Ovary (tissue), 7 donors: ENCODE measurements at regions not wholly inside any gene's neighbourhood (a gene's known extent, or its start where the extent isn't known, plus 50 kb on each side); places are given as distances from the start of the nearest gene placed in this dataset.

Experiments
- DNase-seq, 5 donors: peaks; one replicate each; pipeline ENCODE4 v3.0.0-alpha.2; 2019 to 2020
- H3K27ac ChIP-seq, 2 donors: fragments of 200-600 bp; one replicate each; pipeline versions ENCODE4 v1.5.1 to v1.8.0; 2019 to 2022
- H3K27me3 ChIP-seq: fragments of 200-600 bp; one replicate; pipeline ENCODE4 v1.8.0; 2022
- H3K36me3 ChIP-seq: fragments of 200-600 bp; sonication (generic); one replicate; pipeline ENCODE4 v1.5.1; 2019
- H3K4me1 ChIP-seq: one replicate; pipeline ENCODE4 v1.8.1; 2013; ENCODE audit warnings: mild to moderate bottlenecking, moderate library complexity; ENCODE audit not compliant: insufficient read depth
- H3K4me3 ChIP-seq: fragments of 200-600 bp; sonication (generic); one replicate; pipeline ENCODE4 v1.5.1; 2017
- H3K9me3 ChIP-seq, 2 donors: fragments of 200-600 bp in 1 of 2; sonication (generic) in 1 of 2; one replicate each; pipeline versions ENCODE4 v1.5.1 to v1.8.1; 2013 to 2019; ENCODE audit warnings: mild to moderate bottlenecking in 1 of 2, moderate library complexity in 1 of 2
- CTCF ChIP-seq, 3 donors: fragments of 450-650 bp in 2 of 3; fragments of 200-600 bp in 1 of 3; IDR thresholded peaks; one replicate each; pipeline versions ENCODE4 v1.5.1 to v1.8.0; 2016 to 2022; ENCODE audit warnings: antibody characterized with exemption in 3 of 3, mild to moderate bottlenecking in 1 of 3
- EP300 ChIP-seq: sonication (generic); formaldehyde crosslinking; IDR thresholded peaks from one replicate; pipeline ENCODE4 v1.6.1; 2017; ENCODE audit warnings: antibody characterized with exemption
- POLR2A ChIP-seq: fragments of 450-650 bp; IDR thresholded peaks from one replicate; pipeline ENCODE4 v1.6.1; 2017; ENCODE audit warnings: antibody characterized with exemption, mild to moderate bottlenecking, moderate library complexity
- WGBS, 3 donors: extraction: QIAGEN DNeasy Blood & Tissue Kit in 1 of 3; methylation state at CpG; one replicate each; pipeline versions ENCODE4 v1.1.5 to v1.1.7; 2013 to 2017; 5-methylcytosine and 5-hydroxymethylcytosine counted together
- intact Hi-C, 4 donors: fragments of 100-400 bp; cut with DNase I; formaldehyde crosslinking; loops; one replicate each; pipeline versions ENCODE4 v1.11.0 to v1.15.1; 2022 to 2023
- donor health status: DM: no; HTN: no; CAD: no; lungs with moderate emphysema.
- donor health status: DM: no; HTN: no; CAD: no.
- donor health status: Bipolar disorder and iron deficiency.
- donor health status: DM: no; HTN: no; CAD: no.
- donor health status: DM: yes; HTN: yes; CAD: no.

GRCh38 chr3:106365061-106365691, 496.4 kb upstream of the CBLB start:
- H3K36me3 ChIP-seq: no peaks in the 10 kb centered on the region
- H3K27me3 ChIP-seq: no peaks in the 10 kb centered on the region
- no peak overlapping the region for H3K4me3 ChIP-seq
- 86 to 92% (median 89%) methylated on average over 1 of the region's 1 CpG for WGBS, 3 donors
- TF ChIP-seq CTCF (IDR thresholded peaks at IDR 0.05) (no peak), EP300 (no peak), POLR2A (no peak)
- DNase-seq: no peak
- intact Hi-C loops: no loop called here
- no peaks in the 10 kb centered on the region for H3K9me3 ChIP-seq
- H3K4me1 ChIP-seq: no peaks in the 10 kb centered on the region
- H3K27ac ChIP-seq: no peak overlapping the region

- Histone ChIP-seq H3K4me3 (no peak overlapping the region), H3K9me3 (no peaks in the 10 kb centered on the region), H3K4me1 (no peaks in the 10 kb centered on the region), H3K27ac (no peak overlapping the region), H3K27me3 (no peaks in the 10 kb centered on the region), H3K36me3 (no peaks in the 10 kb centered on the region)
- TF ChIP-seq EP300 (no peak), POLR2A (no peak), CTCF (IDR thresholded peaks at IDR 0.05) (no peak)
- no peak for DNase-seq
- intact Hi-C loops: no loop called here
These were observed 497.5 kb upstream of the CBLB start for GRCh38 chr3:106366352-106366751.

GRCh38 chr3:106367496-106367895, 498.7 kb upstream of the CBLB start:
- DNase-seq: no peak
- WGBS, 3 donors: 73 to 87% (median 77%) methylated on average over 2 of the region's 2 CpGs
- no peaks in the 10 kb centered on the region for H3K9me3 ChIP-seq
- H3K36me3 ChIP-seq: no peaks in the 10 kb centered on the region
- no peak overlapping the region for H3K4me3 ChIP-seq
- no peak overlapping the region for H3K27ac ChIP-seq
- no peak for TF ChIP-seq CTCF (IDR thresholded peaks at IDR 0.05)
- no peak for TF ChIP-seq POLR2A
- TF ChIP-seq EP300: no peak
- H3K4me1 ChIP-seq: no peaks in the 10 kb centered on the region
- H3K27me3 ChIP-seq: no peaks in the 10 kb centered on the region
- intact Hi-C loops: no loop called here

DNA sequence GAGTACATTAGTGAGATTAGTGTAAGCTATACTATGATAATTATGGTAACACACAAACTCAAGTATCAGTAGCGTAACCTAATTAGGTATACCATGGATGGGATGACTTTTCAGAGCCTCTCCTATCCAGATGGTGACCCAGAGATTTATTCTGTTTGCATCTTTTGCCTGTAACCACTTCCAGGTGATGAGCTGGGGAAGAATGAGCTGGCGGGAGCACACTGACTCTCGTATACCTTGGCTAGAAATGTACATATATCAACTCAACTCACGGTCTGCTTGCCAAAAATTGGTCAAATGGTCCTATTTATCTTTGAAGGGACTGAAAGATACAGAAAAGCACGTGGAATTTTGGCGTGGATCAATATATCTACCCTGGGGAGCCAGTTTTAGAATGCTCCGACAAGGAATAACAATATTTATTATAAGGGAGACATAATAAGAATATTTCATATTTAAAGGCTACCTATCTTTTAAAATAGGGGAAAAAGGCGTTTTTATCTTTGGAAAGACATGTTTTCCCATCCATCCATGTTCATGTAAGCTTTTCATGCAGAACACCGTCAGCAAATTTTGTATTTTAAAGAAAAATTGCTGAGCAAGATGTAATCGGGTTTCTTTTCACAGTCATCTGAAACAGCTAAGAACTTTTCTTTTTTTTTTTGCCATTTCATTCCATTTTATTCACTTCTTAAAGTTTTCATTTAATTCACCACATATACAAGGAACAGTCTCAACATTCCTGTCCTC, 502.6 kb upstream of the CBLB start:
- no peaks in the 10 kb centered on the region for H3K36me3 ChIP-seq
- H3K27ac ChIP-seq: no peak overlapping the region
- intact Hi-C loops: no loop called here
- H3K9me3 ChIP-seq: no peaks in the 10 kb centered on the region
- DNase-seq: no peak
- 74 to 79% (median 75%) methylated on average over 10 of the region's 10 CpGs for WGBS, 3 donors
- H3K4me1 ChIP-seq: no peaks in the 10 kb centered on the region
- TF ChIP-seq CTCF (IDR thresholded peaks at IDR 0.05) (no peak), EP300 (no peak), POLR2A (no peak)
- no peak overlapping the region for H3K4me3 ChIP-seq
- H3K27me3 ChIP-seq: no peaks in the 10 kb centered on the region
